Occipital lobe (tissue), 1 donor: ENCODE measurements at regions not wholly inside any gene's neighbourhood (a gene's known extent, or its start where the extent isn't known, plus 50 kb on each side); places are given as distances from the start of the nearest gene placed in this dataset.

Experiments
- DNase-seq: peaks from one replicate; lab custom pipeline; 2025; lab: John Stamatoyannopoulos, UW

DNA sequence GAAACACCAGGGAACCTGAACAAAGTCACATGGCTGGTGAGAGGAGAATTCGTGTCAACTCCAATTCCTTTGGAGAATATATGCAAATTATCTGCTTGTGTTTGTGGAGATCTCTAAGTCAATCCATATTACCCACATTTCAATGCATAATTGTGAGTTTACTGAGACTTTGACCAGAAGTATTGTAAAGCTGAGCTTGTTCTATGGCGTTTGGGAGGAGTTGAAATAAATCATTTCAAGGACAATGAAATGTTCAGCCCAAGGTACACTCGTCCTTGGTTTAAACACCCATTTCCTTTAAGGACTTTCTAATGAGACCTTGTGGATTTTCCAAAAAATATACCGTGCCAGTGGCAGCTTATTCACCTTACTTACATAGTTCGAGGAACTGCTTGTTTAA lies 186.6 kb upstream of the HDAC9 start:
- DNase-seq, result no peak

GRCh38 chr7:18312482-18312881 lies 183.1 kb upstream of the HDAC9 start:
- DNase-seq, result no peak

GRCh38 chr7:18313965-18314364 lies 181.6 kb upstream of the HDAC9 start:
- DNase-seq, result no peak

DNA sequence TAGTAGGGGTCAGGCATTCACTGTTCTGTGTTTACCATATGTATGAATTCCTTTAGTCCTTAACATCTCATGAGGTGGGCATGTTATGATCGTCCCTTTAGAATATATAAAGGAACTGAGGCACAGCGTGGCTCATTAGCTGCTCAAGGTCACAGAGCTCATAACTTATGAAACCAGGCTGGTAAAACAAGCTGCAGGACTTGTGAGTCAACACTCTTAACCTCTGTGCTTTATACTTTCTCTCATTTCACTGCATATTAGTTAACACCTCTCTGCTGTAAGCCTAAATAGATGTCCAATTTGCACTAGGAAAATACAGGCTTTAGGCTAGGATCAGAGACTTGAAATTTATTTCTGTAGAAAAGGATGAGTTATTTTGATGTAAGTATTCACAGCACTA lies 180.3 kb upstream of the HDAC9 start:
- no peak for DNase-seq

DNA sequence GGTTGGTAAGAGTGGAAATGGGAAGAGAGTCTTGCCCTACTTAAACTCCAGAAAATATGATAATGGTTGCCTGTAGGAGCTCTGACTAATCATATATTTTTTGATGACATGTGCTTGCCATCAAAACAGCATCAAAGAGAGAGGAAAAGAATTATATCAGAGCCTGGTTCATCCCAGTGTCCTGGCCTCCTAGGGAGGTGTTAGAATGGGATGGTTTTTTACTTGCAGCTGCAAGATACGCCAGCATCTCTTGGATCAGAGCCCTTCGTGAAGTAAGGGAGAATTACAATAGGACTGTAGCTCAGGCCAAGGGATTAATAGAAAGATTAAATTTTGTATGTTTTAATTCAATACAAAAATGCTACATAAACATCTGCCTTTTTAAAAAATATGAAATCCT lies 177.6 kb upstream of the HDAC9 start:
- no peak for DNase-seq

GRCh38 chr7:18320422-18320821 lies 175.1 kb upstream of the HDAC9 start:
- no peak for DNase-seq

DNA sequence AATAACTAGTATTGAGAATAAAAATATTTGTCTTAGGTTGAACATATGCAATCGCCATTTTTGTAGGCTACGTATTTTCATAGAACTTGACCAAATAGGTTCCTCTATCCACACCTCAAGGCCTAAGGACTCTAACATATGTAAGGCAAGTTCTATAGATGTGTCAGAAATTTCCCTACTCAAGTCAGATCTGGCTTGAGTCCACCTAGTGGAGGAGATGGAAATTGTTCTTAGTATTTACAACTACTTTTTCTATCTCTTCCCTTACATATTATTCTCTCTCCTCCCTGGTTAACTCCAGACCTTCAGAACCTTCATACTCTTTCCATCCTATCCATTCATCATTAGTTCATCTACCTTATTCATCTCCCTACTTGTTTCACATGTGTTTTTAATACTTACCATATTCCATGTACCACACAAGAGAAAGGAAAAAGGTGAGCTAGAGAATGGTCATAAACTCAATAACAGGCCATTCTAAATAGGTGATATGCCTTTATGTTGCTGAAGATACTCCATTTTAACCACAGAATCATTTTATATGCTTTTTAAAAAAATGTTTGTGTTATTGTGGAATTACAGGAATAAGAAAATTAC lies 174.5 kb upstream of the HDAC9 start:
- DNase-seq, result no peak

DNA sequence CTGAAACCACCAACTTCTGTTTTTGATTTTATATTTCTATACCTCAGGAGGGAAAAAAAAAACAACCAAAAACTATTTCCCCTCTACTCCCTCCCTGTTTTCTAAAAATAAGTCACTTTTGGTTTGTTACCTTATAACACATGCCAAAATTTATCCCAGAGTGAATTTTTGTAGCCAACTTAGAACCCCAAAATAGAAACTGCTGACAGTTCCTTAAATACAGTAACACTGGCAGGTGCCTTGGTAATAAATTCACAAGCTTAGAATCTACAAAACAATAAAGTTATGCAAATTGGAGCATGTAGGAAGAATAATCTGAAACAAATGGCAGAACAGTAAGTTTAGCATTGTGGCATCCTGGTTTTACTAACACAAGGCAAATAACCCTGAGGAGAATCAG lies 165.0 kb upstream of the HDAC9 start:
- no peak for DNase-seq

DNA sequence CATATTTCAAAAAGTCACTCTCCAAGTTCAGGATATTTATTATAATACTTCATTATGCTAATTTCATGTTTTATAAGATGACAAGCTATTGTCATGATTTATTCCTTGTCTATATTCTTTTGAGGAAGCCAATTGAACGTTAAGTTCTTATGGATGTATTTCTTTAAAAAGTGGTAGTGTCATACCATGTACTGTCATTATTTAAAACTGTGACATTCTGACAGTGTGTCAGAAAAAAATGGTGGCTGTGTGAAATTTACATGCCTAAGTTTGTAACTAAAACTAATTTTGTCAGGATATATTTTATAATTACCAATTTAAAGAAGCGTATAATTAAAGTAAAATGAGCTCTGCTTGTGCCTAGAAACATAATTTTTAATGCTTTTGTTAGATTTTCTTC lies 158.9 kb upstream of the HDAC9 start:
- DNase-seq, result no peak

- DNase-seq, result no peak
Observed at GRCh38 chr7:18337048-18337809, 158.3 kb upstream of the HDAC9 start.

GRCh38 chr7:18338910-18339523 lies 156.5 kb upstream of the HDAC9 start:
- no peak for DNase-seq

DNA sequence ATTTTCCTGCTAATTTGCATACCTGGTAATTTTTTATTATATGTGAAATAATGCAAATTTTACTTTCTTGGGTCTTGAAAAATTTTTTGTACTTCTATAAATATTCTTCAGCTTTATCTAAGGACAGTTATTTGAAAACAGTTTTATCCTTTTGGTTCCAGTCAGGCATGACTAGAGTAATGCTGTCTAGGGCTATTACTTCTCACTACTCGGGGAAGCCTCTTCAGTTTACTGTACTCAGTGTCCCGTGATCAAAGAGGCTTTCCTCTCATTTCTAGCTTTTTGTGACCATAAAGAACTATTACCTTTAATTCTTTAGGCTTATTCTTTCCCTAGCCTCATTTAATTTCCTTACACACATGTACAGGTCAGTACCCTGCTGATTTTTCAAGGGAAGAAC lies 153.8 kb upstream of the HDAC9 start:
- no peak for DNase-seq

DNA sequence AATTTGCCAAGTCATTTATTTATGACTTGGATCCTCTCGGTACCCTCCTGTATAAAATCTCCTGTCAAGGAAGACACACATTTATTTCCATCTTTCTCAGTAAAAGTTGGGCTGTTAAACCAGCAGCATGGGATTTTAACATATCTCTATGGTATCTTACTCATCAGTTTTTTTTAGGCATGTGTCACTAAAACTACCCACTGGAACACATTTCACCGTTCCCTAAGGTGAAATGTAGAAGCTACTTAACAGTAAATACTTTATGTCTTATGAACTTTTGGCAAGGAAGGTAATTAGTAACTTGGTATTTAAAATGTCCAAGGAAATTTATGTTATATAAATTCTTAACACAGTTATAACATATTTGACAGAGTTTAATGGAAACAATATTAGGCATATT lies 152.5 kb upstream of the HDAC9 start:
- DNase-seq, result no peak

- DNase-seq, result no peak
Observed at GRCh38 chr7:18344536-18344935, 151.0 kb upstream of the HDAC9 start.

DNA sequence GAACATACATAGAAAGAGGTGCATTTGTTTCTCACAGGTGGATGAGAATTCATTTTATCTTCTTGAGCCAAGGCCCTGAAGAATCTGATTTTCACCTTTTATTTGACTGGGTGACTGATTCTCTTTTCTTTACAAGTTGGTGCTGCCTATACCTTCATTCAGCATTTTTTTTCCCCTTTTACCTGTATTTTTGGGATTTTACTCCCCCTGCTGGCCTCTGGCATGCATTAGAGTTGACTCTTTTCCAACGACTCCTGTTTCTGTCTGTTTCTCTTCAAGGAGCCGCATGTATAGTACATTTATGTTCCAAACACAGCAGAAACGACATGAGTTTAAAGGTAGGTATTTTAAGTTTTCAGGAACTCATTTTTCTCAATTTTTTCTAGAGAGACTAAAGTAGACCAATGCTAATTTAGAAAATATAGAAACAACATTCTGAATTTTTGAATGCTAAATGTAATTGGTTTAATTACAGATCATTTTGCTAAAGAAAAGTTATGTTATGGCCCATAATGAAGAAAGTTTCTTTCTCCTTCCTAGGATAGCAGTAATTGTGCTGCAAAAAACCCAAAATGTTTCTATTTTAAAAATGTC lies 149.8 kb upstream of the HDAC9 start:
- DNase-seq, result no peak

- DNase-seq, result no peak
Observed at GRCh38 chr7:18347170-18347569, 148.4 kb upstream of the HDAC9 start.

DNA sequence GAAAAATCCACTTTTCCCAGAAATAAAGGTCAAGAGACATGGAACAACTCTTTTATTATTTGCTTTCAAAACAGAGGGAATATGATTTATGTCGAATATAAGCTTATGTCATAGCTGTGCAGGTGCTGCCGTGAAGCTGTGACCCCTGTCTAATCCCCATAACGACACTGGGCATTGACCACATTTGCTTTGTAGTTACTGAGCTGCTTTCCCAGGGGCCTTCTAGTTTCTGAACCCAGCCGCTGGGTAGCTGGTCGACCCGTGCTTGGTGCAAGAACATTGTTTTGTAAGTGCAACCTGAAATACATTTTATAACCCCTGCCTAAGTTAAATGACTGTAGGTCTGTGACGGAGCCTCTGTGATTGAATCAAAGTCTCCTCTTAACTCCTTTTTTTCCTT lies 144.9 kb upstream of the HDAC9 start:
- DNase-seq, result no peak

DNA sequence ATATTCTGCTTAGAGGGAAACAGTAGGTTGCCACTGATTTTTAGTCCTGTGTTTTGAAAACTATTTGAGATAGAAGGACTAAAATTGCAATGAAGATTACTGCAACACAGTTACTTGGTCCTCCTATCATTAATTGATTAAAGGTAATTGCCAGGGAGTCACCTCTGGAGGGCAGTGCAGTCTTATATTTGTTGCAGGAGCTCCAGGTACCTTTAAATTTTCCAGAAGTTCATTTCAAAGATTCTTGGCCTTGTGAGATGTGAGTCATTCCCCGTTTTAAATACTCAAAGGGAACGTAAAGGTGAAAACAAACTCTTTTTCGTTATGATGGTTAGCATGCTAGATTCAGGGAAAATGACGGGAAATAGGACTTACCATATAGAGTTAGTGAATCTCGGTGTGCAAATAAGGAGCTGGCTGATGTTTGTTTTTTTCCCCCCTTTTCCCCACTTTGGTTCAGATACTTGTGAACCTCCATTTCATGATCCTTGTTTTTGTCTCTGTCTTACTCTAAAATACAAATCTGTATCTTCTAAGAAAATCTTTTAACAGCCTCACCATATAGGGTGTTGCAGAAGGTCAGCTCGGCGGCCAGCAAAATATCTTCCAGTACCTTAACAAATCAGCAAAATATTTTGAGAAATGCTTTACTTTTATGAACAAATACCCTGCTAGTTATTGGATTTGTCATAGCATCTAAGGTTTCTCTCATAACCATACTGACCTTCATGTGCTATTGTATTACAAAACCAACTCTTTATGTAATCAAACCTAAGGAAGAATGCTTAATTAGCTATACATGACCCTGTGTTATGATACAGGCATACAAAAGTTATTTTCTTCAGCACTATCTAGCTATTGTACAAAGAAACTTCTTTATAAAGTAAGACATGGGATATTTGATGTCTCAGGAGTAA lies 143.0 kb upstream of the HDAC9 start:
- DNase-seq, result no peak

DNA sequence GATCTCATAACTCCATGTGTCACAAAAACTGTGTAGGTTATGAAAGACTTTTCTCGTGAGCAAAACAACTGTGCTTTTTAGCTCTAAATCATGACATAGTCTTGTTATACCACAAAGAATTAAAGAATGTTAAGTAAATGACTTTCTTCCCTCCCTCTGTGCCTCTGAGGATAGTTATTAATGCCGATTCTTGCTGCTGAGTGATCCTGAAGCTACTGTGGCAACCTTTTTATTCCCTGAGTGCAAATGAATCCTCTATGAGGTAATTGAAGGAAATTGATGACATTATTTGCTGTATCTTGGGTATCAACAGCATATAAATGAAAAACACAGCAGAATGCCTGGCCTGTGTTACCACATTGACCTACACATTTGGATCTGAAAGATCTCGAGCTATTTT lies 142.2 kb upstream of the HDAC9 start:
- no peak for DNase-seq

DNA sequence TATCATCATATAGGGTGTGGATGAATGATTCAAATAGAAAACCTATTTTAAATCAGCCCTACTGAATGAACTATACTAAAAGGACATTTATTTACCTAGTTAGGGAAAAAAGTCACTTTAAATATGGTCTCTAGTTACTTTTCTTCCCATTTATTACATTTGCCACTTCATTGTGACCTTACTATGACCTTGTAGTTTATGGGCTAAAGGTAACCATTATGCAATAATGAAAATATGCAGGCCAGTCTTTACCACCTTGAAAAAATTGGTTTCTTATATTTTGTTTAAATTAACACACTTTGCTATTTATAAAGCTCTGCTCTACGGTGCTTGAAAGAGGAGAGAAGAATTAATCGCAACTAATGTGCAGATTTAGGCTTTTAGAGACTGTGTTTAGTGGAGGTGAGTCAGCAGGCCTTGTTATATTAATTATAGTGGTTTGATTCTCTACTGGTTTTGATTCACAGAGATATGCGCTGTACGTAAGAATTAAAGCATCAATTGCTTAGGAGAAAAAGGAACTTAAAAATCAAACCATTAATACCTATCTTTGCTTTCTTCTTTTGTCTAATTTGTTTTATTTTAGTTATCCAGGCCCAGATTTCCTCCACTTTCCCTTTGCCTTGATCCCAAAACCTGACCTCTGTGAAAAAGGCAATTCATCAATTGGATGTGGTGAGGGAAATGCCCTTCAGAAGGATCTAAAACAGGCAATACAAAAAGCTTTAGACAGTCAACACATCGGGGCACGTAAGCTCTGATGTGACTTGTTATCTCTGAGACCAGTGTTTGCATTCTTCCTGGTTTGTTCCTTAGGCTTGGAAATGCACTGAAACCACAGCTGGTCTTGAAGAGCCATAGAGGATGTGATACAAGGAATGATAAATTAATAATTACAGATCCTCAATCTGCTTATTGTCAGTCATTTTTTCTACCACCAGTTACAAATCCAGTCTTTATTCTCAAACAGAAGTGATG lies 141.2 kb upstream of the HDAC9 start:
- DNase-seq, result no peak
